ENCODE measurements at regions not wholly inside any gene's neighbourhood (a gene's known extent, or its start where the extent isn't known, plus 50 kb on each side); places are given as distances from the start of the nearest gene placed in this dataset.

DNA sequence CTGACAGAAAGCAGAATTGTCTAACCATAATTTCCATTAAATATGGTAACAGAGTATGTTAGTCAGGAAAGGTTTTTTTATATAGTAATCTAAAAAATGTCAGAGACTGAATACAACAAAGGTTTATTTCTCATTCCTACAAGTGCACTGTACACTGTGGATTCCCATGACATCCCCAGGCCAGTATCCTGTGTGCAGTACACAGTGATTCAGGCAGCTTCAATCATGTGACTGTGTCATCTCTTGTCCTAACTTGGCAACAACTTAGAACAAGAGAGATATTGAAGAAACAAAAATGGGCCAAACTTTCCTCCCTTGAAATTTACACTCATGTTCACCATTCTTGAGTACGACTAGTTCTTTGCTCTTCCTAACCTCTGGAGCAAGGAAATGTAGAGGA lies 189.8 kb upstream of the SEMA3A start:
- DNase-seq (ENCODE audit: low spot score) = no peak
- no peak for TF ChIP-seq CTCF (IDR thresholded peaks at IDR 0.05)

DNA sequence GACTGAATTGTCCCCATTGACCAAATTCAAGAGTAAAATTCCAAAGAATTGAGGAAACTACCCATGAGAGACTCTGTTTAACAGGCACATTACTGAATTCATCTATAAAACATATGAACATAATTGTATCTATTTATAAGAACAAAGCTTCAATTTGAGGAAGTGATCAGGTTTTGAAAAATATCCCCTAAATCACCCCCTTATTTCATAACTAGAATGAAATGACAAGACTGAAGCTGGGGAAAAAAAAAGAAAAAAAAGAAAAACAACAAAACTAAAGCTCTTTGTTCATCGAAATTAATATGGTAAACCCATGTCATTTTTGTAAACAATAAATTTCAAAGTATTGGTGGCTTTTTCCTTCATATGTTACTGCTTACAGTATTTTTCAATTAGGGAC lies 184.9 kb upstream of the SEMA3A start:
- DNase-seq (ENCODE audit: low spot score) = no peak

More for the DNA sequence above, 189.8 kb upstream of the SEMA3A start:
- no peak overlapping the region for H3K27ac ChIP-seq
- no peak overlapping the region for H3K4me3 ChIP-seq

DNA sequence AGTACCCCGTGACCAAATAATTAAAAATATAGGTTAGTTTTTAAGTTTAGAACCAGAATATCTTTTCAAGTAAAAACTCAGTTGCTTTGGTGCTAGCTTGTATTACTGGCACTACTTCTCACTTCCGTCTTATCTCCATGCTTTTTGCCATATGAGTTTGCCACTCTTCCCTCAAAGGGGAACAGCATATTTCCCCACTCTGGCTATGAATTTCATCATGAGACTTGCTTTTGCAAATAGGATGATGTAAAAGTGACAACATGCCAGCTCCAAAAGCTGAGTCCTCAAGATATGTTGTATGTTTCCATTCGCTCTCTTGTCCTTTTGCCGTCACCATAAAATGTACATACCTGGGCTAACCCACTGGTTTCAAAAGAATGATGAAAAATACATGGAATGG lies 178.1 kb upstream of the SEMA3A start:
- DNase-seq (ENCODE audit: low spot score) = no peak
- no peak overlapping the region for H3K4me3 ChIP-seq
- H3K27ac ChIP-seq = no peak overlapping the region
- TF ChIP-seq CTCF (IDR thresholded peaks at IDR 0.05) = no peak

More for the DNA sequence above, 184.9 kb upstream of the SEMA3A start:
- no peak for TF ChIP-seq CTCF (IDR thresholded peaks at IDR 0.05)
- Histone ChIP-seq H3K4me3 (no peak overlapping the region), H3K27ac (no peak overlapping the region)

- TF ChIP-seq CTCF (IDR thresholded peaks at IDR 0.05) = no peak
- DNase-seq (ENCODE audit: low spot score) = no peak
Measured at GRCh38 chr7:84372155-84372621, 177.6 kb upstream of the SEMA3A start.

GRCh38 chr7:84370114-84370513 lies 175.5 kb upstream of the SEMA3A start:
- Histone ChIP-seq H3K27ac (no peak overlapping the region), H3K4me3 (no peak overlapping the region)
- no peak for DNase-seq (ENCODE audit: low spot score)
- no peak for TF ChIP-seq CTCF (IDR thresholded peaks at IDR 0.05)

More at GRCh38 chr7:84372155-84372621, 177.6 kb upstream of the SEMA3A start:
- no peak overlapping the region for H3K4me3 ChIP-seq
- no peak overlapping the region for H3K27ac ChIP-seq

DNA sequence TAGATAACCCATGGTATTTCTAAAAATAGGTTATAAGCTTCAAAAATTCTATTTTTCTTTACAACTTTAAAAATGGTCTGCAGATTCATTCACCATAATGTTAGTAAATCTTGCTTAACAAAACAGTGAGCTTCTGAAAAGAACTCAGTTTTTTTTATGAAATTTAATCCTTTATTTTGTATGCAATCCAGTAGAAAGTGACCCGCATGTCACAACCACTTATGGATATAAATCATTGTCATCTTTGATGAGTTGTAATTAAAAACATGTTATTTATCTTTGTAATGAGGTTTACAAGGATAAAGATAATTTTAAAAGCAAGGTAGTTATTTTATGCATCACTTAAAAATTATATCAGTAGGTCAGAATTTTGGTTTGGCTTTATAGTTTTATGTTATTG lies 173.5 kb upstream of the SEMA3A start:
- DNase-seq (ENCODE audit: low spot score) = no peak

More for the DNA sequence above, 173.5 kb upstream of the SEMA3A start:
- TF ChIP-seq CTCF (IDR thresholded peaks at IDR 0.05) = no peak
- no peak overlapping the region for H3K27ac ChIP-seq
- H3K4me3 ChIP-seq = no peak overlapping the region
